ENCODE measurements at regions not wholly inside any gene's neighbourhood (a gene's known extent, or its start where the extent isn't known, plus 50 kb on each side); places are given as distances from the start of the nearest gene placed in this dataset.
"Not testable (repeated sequence)": the region's sequence is repeated elsewhere in the genome, so short reads cannot be mapped to it uniquely, and the experiment has no call there.

- in situ Hi-C loops (cut with HindIII; ENCODE audit: low sequenced_read_pairs) = no loop called here
Observed at GRCh38 chr2:175372704-175373701, 191.5 kb upstream of the ATP5MC3 start.

GRCh38 chr2:175371378-175371777 lies 189.9 kb upstream of the ATP5MC3 start:
- in situ Hi-C loops (cut with HindIII; ENCODE audit: low sequenced_read_pairs) = no loop called here

- in situ Hi-C loops (cut with HindIII; ENCODE audit: low sequenced_read_pairs) = no loop called here
Observed at GRCh38 chr2:175366815-175367214, 185.3 kb upstream of the ATP5MC3 start.

GRCh38 chr2:175363699-175364098 lies 182.2 kb upstream of the ATP5MC3 start:
- in situ Hi-C loops (cut with HindIII; ENCODE audit: low sequenced_read_pairs) = no loop called here

- in situ Hi-C loops (cut with HindIII; ENCODE audit: low sequenced_read_pairs) = no loop called here
Observed at GRCh38 chr2:175362331-175362730, 180.8 kb upstream of the ATP5MC3 start.

GRCh38 chr2:175359710-175360109 lies 178.2 kb upstream of the ATP5MC3 start:
- in situ Hi-C loops (cut with HindIII; ENCODE audit: low sequenced_read_pairs) = no loop called here

GRCh38 chr2:175356901-175357300 lies 175.4 kb upstream of the ATP5MC3 start:
- in situ Hi-C loops (cut with HindIII; ENCODE audit: low sequenced_read_pairs) = no loop called here

GRCh38 chr2:175355246-175355645 lies 173.7 kb upstream of the ATP5MC3 start:
- in situ Hi-C loops (cut with HindIII; ENCODE audit: low sequenced_read_pairs) = no loop called here

GRCh38 chr2:175353275-175353674 lies 171.8 kb upstream of the ATP5MC3 start:
- in situ Hi-C loops (cut with HindIII; ENCODE audit: low sequenced_read_pairs) = no loop called here

- in situ Hi-C loops (cut with HindIII; ENCODE audit: low sequenced_read_pairs) = no loop called here
Observed at GRCh38 chr2:175351512-175351911, 170.0 kb upstream of the ATP5MC3 start.

GRCh38 chr2:175350105-175350504 lies 168.6 kb upstream of the ATP5MC3 start:
- in situ Hi-C loops (cut with HindIII; ENCODE audit: low sequenced_read_pairs) = no loop called here

GRCh38 chr2:175342085-175342484 lies 160.6 kb upstream of the ATP5MC3 start:
- in situ Hi-C loops (cut with HindIII; ENCODE audit: low sequenced_read_pairs) = no loop called here

- in situ Hi-C loops (cut with HindIII; ENCODE audit: low sequenced_read_pairs) = no loop called here
Observed at GRCh38 chr2:175330195-175330594, 148.7 kb upstream of the ATP5MC3 start.

GRCh38 chr2:175326801-175327200 lies 145.3 kb upstream of the ATP5MC3 start:
- in situ Hi-C loops (cut with HindIII; ENCODE audit: low sequenced_read_pairs) = no loop called here

- in situ Hi-C loops (cut with HindIII; ENCODE audit: low sequenced_read_pairs) = not testable (repeated sequence)
Observed at GRCh38 chr2:175326164-175326563, 144.7 kb upstream of the ATP5MC3 start.

- in situ Hi-C loops (cut with HindIII; ENCODE audit: low sequenced_read_pairs) = no loop called here
Observed at GRCh38 chr2:175323162-175323561, 141.7 kb upstream of the ATP5MC3 start.

- in situ Hi-C loops (cut with HindIII; ENCODE audit: low sequenced_read_pairs) = no loop called here
Observed at GRCh38 chr2:175318542-175318941, 137.0 kb upstream of the ATP5MC3 start.

- in situ Hi-C loops (cut with HindIII; ENCODE audit: low sequenced_read_pairs) = no loop called here
Observed at GRCh38 chr2:175317751-175318150, 136.2 kb upstream of the ATP5MC3 start.

- in situ Hi-C loops (cut with HindIII; ENCODE audit: low sequenced_read_pairs) = no loop called here
Observed at GRCh38 chr2:175312137-175312536, 130.6 kb upstream of the ATP5MC3 start.

- in situ Hi-C loops (cut with HindIII; ENCODE audit: low sequenced_read_pairs) = no loop called here
Observed at GRCh38 chr2:175310813-175311504, 129.4 kb upstream of the ATP5MC3 start.

- in situ Hi-C loops (cut with HindIII; ENCODE audit: low sequenced_read_pairs) = no loop called here
Observed at GRCh38 chr2:175309799-175310198, 128.3 kb upstream of the ATP5MC3 start.

GRCh38 chr2:175308005-175308404 lies 126.5 kb upstream of the ATP5MC3 start:
- in situ Hi-C loops (cut with HindIII; ENCODE audit: low sequenced_read_pairs) = no loop called here

All from endothelial cell of hepatic sinusoid (primary cell).